ENCODE measurements at regions not wholly inside any gene's neighbourhood (a gene's known extent, or its start where the extent isn't known, plus 50 kb on each side); places are given as distances from the start of the nearest gene placed in this dataset.

GRCh38 chr2:195322324-195322723 is 334.7 kb upstream of the SLC39A10 start:
- TF ChIP-seq POLR2A (IDR thresholded peaks at IDR 0.05) (no peak), CTCF (IDR thresholded peaks at IDR 0.05) (no peak), POLR2AphosphoS5 (IDR thresholded peaks at IDR 0.05) (no peak)

All from breast epithelium (tissue), 3 donors.